DMS79 (cell line): ENCODE measurements at regions not wholly inside any gene's neighbourhood (a gene's known extent, or its start where the extent isn't known, plus 50 kb on each side); places are given as distances from the start of the nearest gene placed in this dataset.

Experiments used
- DNase-seq: peaks from one replicate; lab custom pipeline; 2025; lab: John Stamatoyannopoulos, UW

DNA sequence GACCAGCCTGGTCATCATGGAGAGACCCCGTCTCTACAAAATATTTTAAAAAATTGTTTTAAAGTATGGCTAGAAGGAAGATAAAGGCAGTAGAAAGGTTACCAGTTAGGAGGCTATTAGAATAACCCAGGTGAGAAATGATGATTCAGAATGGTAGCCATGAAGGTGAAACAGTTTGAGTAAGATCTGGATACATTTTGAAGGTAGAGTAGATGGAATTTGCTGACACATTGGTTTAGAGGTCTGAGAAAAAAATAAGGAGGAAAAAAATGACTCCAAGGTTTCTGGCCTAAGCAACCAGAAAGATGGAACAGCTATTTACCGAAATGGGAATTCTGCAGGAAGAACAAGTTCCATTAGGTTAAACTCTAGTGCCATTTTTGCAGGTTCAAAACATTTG lies 167.9 kb upstream of the TAB2 start:
- no peak for DNase-seq

DNA sequence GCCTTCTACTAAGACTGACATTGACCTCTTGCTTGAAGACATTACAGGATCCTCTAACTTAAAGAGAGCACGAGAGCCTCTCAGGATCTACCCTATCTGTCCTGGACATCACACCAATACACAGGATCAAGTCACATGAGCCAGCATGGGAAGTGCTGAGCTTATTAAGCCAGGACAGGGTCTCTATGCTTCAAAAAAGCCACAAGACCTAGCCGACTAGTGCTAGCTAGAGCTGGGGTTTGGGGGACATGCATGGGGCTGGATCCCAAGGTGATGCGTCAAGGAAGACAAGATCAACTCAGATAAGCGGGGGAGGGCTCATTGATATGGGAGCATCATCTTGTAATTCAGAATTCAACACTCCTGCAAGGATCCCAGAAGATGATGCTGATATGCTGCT lies 167.2 kb upstream of the TAB2 start:
- DNase-seq: no peak

DNA sequence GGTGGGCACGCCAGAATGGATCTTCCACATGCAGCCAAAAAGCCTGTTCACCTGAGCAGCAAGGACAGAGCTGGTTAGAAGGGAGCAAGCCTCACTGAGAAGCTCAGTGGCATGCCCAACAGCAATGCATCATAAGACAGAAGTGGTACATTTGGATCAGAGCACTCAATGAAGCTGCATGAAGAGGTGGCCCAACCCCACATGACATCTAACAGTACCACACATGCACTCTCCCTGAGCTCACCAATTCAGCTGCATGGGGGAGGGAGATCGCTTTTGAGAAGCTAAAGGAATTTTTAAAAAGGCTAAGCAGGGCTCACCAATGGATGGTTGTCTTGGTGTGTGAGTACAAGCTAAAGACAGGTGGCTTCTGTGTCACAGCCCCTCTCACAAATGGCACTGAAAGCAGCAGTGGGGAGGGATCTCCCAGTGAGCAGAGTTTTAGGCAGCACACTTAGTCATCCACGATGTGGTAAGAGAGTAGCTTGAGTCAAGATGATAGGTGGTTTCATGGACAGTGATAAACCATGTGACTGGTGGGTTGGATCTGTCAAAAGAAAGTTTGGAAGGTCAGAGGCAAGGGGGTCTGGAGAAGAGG lies 166.6 kb upstream of the TAB2 start:
- DNase-seq: no peak

DNA sequence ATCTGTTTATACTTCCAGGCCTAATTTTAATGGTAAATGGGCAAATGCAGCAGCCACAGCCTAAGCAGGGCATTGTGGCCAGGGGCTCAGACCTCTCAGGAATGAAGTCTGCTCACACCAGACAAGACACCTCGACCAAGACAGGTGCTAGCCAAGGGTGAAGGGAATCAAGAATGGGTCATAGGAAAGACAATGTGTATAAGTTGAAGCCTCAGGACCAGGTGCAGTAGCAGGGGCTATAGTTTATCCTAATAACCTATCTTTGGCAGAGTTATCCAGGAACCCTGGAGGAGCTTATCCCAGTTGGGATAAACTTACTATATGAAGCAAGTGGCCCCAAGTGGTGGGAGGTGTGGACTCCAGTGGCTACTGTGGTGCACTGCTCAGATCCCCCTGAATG lies 165.0 kb upstream of the TAB2 start:
- DNase-seq: no peak

GRCh38 chr6:149153100-149153499 lies 164.4 kb upstream of the TAB2 start:
- no peak for DNase-seq

DNA sequence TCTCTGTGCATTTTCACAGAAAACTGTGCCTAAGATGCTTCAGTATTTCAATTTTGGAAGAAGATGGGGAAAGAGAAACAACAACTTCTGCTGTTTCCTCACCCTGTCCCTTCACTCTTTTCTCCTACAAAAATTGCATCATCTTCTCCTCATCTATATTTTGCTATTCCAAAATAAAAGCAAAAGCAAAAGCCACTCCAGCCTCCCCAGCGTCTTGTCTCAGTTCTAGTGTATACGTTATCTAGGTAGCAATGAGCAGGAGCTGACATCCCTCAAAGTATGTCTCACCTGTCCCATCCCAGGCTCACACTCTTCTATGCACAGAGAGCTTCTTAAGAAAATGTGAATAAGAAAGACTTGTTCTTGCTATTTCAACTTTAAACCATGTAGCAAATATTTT lies 163.8 kb upstream of the TAB2 start:
- DNase-seq: no peak

- no peak for DNase-seq
These were observed 163.2 kb upstream of the TAB2 start for GRCh38 chr6:149154261-149154821.

- no peak for DNase-seq
These were observed 160.4 kb upstream of the TAB2 start for GRCh38 chr6:149157126-149157525.

GRCh38 chr6:149158076-149158475 lies 159.4 kb upstream of the TAB2 start:
- no peak for DNase-seq

DNA sequence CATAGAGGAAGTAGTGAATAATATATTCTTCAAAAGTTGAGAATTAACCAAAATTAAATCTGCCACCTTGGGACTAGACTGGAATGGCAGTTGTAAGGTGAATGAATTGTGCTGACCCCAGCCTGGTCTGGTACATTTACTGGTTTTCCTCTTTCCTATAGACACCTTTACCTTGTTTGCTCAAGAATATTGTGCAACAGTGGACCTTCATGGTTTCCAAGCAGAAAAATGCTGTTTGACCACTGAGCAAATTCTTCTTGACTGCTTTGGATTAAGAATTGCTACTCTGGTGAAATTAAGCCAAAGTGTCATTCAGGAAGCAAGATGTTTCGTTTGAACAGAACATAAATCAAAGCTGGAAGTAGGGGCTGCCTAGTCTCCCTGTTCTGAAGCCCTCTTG lies 156.6 kb upstream of the TAB2 start:
- no peak for DNase-seq

- DNase-seq: no peak
These were observed 154.6 kb upstream of the TAB2 start for GRCh38 chr6:149162924-149163323.

DNA sequence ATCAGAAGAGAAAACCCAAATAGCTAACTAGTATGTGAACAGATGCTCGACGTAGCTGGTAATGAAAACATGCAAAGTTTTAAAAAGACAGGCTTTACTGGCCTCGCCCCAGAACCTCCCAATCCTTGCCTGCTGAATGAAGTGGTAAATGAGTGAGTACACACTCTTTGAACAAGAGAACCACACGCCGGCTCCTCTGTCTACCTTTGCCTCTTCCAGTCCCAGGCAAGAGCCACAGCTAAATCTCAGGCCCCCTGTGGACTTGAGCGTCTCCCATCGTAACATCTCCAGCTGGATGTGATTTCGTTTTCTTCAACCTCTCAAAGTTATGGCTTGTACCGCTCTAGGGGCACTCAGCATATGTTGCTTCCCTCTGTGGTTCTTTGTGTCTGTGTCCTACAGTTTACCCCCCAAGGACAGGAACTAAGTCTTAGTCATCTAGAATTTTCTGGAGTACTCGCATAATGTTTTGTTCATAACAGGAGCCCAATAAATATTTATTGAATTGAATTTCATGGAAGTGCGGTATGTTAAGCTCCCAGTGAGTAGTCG lies 153.2 kb upstream of the TAB2 start:
- DNase-seq: no peak

DNA sequence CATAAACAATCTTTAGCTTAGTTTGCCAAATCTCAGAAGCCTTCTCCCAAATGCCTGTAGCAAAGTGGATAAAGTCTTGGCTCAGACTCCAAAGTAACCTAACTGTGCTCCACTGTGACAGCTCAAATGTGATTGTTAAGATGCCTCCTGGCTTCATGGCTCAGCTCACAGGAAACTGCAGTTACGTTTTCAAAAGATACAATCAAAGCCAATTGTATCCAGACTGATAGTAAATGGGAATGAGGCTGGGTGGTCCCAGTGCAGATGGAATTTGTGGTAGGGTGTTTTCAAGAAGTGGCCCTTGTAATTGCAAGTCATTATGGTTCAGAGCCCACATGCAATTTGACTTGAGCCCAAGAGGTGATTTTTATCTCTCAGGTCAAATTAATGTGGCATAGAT lies 151.2 kb upstream of the TAB2 start:
- DNase-seq: peak; percentile 36

DNA sequence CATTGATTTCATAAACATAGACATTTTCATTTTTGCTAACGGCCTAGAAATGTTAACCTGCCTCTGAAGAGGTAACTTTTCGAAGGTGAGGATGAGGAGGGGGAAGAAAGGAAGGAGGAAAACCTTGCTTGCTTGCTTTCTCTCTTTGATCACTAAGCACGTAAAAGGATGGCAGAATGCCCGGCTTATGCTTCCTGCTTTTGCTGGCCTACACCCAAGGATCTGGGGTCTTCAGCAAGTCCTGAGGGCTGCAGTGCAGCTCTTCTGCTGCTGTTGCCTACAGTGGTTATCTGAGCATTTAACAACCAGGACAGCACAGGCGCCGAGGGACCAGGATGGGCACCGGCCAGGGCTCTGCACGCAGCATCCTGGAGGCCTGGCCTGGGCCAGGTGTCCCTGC lies 150.8 kb upstream of the TAB2 start:
- DNase-seq: peak; percentile 36

DNA sequence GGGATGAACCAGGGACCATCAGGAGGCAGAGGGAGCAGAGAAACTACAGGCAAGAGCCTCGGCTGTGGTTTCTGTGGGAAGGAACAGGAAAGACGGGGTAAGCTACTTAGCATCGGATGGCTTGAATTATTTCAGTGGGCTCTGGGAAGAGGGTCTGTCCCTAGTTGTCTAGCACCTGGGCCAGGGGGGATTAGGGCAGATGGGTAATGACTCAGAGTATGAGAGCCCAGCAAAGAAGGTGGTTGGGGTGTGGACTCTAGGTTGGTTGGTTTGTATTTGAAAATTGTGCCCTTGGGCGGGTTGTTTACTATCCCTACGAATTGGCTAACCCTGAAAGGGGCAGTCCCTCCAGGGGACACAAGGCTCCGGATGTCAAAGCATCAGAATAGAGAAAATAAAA lies 148.5 kb upstream of the TAB2 start:
- DNase-seq: no peak

DNA sequence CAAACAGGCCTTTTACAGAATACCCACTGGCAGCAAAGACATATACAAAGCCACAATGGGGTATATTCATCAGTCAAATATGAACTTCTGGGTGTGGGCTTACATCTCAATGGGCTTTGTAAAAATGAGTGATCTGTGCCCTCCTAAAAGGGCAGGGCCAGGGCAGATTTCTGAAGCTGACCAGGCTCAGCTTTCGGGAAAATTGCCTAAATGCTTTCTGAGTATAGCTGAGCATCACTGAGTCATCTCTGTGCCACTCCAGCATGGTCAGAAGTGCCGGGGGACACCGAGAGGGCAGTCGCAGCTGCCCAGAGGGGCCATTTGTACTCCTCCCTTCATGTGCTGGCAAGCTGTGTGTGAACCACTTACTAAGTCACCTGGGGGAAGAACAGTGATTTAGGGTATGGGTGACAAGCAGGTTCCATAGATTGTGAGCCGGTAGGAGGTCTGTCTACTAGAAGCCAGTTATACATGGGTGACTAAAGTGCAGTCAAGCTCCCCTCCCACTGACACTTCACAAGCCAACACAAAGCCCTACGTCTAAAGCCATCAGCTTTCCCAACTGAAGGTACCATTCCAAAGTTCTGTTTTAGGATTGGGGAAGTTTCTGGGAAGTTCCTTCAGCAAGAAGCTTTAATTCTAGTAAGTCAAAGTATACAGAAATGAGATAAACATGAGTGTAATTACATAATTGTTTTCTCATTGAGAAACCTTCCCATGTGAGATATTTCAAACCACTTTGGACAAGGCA lies 147.6 kb upstream of the TAB2 start:
- no peak for DNase-seq

GRCh38 chr6:149170564-149171452 lies 146.7 kb upstream of the TAB2 start:
- DNase-seq: peak; percentile 15

DNA sequence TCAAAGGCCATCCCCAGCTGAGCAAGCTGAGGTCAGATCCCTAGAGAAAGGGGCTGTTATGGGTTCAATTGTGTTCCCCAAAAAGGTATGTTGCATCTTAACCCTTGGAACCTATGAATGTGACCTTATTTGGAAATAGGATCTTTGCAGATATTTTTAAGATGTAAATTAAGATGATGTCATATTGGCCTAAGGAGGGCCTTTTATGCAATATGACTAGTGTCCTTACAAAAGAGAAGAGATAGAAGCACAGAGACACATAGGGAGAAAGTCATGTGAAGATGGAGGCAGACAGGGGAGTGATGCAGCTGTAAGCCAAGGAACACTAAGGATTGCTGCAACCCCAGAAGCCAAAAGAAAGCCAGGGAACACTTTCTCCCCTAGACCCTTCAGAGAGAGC lies 144.3 kb upstream of the TAB2 start:
- no peak for DNase-seq

- DNase-seq: no peak
These were observed 142.6 kb upstream of the TAB2 start for GRCh38 chr6:149174962-149175361.

DNA sequence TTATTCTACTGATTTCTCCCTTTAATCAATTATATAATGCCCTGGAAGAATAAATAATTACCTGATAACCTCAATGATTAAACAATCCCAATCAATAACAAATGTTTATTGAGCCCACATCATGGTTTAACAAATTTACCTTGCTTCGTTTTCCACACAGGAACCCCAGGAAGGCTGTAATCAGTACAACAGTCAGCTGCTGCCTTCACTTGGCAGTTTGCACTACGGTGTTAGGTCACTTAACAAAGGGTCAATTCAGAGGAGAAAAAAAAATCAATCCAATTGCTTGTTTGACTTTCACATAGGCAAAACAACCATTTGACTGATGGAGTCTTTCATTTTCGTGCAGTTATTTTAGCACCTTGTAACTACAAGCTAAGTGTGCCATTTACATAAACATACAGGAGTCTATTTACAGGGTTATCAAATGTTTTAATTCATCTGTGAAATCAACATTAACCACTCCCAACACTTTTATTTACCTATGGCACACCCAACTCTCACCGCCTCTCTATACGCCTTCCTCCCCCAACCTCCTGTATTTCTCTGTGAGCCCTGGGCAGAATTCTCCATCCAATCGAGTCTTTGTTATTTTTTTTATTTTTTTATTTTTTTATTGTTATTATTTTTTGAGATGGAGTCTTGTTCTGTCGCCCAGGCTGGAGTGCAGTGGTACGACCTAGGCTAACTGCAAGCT lies 140.4 kb upstream of the TAB2 start:
- no peak for DNase-seq

- DNase-seq: no peak
These were observed 138.1 kb upstream of the TAB2 start for GRCh38 chr6:149179431-149179830.

DNA sequence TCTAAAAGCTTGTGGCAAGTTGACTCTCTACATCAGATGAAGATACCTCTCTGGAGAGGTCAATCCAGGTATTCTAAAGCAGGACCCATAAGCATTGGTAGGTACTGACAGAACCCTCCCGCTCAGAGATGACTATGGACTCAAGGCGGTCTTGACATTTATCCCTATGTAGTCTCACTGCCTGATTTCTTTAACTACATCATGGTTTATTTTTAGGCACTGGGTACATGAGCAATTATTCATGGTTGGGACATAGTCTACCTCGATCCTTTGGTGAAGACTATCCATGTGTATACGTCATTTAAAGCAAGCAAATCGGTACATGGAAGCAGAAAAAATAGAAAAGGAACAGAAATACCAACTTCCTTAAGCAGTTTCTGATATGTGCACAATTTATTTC lies 136.2 kb upstream of the TAB2 start:
- no peak for DNase-seq
